ENCODE measurements at regions not wholly inside any gene's neighbourhood (a gene's known extent, or its start where the extent isn't known, plus 50 kb on each side); places are given as distances from the start of the nearest gene placed in this dataset.
A peak's percentile ranks its signal among the peaks of the same experiment; 100 is the strongest.
"Not testable (repeated sequence)": the region's sequence is repeated elsewhere in the genome, so short reads cannot be mapped to it uniquely, and the experiment has no call there.

DNA sequence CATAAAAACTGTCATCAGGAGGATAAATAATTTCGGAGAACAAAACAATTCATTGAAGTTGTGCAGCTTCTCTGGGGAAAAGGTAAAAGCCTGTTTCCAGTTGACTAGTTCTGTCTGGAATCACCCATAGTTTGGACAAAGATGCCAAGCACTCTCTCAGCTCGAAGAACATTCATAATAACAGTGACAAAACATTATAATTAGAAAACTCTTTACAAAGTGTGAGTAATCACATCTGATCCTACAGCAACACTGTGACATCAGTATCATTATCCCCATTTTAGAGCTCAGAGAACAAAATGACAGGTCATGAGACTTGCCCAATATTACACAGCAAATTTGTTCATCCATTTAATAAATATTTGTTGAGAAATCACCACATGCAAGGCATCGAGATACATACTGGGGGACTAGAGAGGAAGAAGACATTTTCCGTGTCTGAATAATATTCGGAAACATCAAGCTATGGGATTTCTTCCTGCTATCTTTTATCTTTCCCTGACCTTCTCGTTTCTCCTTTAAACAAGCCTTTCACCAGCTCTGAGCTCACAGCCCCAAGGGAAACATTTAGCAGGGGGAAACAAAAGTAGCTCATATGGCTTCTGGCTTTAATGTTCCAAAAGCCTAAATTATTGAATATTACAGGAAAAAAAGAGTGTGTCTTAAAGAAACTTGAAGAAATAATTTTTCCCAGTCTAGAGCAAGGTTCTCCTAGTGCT, 123.3 kb upstream of the GHITM start:
- no peak overlapping the region for H3K4me3 ChIP-seq (ENCODE audit: low read depth, low read length)
- TF ChIP-seq, protein P1, sequence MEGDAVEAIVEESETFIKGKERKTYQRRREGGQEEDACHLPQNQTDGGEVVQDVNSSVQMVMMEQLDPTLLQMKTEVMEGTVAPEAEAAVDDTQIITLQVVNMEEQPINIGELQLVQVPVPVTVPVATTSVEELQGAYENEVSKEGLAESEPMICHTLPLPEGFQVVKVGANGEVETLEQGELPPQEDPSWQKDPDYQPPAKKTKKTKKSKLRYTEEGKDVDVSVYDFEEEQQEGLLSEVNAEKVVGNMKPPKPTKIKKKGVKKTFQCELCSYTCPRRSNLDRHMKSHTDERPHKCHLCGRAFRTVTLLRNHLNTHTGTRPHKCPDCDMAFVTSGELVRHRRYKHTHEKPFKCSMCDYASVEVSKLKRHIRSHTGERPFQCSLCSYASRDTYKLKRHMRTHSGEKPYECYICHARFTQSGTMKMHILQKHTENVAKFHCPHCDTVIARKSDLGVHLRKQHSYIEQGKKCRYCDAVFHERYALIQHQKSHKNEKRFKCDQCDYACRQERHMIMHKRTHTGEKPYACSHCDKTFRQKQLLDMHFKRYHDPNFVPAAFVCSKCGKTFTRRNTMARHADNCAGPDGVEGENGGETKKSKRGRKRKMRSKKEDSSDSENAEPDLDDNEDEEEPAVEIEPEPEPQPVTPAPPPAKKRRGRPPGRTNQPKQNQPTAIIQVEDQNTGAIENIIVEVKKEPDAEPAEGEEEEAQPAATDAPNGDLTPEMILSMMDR (IDR thresholded peaks at IDR 0.05; ENCODE audit: insufficient read depth, low read depth, low read length, missing control alignments) = no peak
- DNase-seq (ENCODE audit: low read depth) = no peak

GRCh38 chr10:84018826-84019225, 120.5 kb upstream of the GHITM start:
- H3K4me3 ChIP-seq (ENCODE audit: low read depth, low read length) = no peak overlapping the region
- no peak for DNase-seq (ENCODE audit: low read depth)
- TF ChIP-seq, protein P1 (IDR thresholded peaks at IDR 0.05; ENCODE audit: insufficient read depth, low read depth, low read length, missing control alignments) = no peak

- H3K4me3 ChIP-seq (ENCODE audit: low read depth, low read length); DNase-seq (ENCODE audit: low read depth): not testable (repeated sequence)
Measured at GRCh38 chr10:84019854-84020458, 119.4 kb upstream of the GHITM start.

DNA sequence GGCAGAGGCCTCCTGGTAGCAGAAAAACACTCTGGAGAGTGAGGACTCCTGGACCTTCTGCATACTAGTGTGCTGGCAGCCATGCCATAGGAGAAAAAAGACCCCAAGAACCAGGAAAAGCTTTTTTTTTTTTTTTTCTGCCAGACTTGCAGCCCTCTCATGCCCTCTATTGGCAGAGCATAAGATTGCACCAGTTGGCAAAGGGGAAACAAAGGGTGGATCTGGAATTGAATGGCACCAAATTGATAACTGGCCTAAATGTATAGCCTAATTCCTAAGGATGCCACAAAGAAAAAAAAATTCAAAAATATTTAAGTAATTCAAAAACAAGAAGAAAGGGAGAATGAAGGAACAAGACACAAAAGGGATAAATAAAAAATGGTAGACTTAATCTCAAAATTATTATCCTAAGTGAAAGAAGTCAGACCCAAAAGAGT, 112.5 kb upstream of the GHITM start:
- no peak overlapping the region for H3K4me3 ChIP-seq (ENCODE audit: low read depth, low read length)
- TF ChIP-seq, protein P1 (IDR thresholded peaks at IDR 0.05; ENCODE audit: insufficient read depth, low read depth, low read length, missing control alignments) = peak; percentile 72
- peak; percentile 28 for DNase-seq (ENCODE audit: low read depth)

DNA sequence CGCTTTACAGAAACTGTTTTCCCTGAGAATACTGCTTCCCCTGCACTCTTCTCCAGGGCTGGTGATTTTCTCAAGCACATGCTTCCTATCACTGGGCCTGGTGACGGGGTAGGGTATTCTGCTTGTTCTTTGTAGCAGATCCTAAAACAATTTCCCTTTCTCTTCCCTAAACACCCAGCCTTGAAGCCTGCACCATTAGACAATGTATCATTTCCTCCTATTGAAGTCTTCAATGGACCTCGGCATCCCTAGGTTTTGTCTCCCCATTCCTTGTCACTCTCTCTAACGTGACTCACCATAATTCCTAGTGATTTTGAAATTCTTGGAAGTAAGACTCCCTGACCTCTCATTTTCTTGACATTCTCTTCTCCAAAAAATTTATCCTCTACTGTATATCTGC, 109.5 kb upstream of the GHITM start:
- TF ChIP-seq, protein P1 (IDR thresholded peaks at IDR 0.05; ENCODE audit: insufficient read depth, low read depth, low read length, missing control alignments) = no peak
- no peak for DNase-seq (ENCODE audit: low read depth)
- no peak overlapping the region for H3K4me3 ChIP-seq (ENCODE audit: low read depth, low read length)

- TF ChIP-seq, protein P1 (IDR thresholded peaks at IDR 0.05; ENCODE audit: insufficient read depth, low read depth, low read length, missing control alignments) = no peak
- no peak for DNase-seq (ENCODE audit: low read depth)
- no peak overlapping the region for H3K4me3 ChIP-seq (ENCODE audit: low read depth, low read length)
Measured at GRCh38 chr10:84038035-84038434, 101.3 kb upstream of the GHITM start.

- TF ChIP-seq, protein P1 (IDR thresholded peaks at IDR 0.05; ENCODE audit: insufficient read depth, low read depth, low read length, missing control alignments) = no peak
- no peak overlapping the region for H3K4me3 ChIP-seq (ENCODE audit: low read depth, low read length)
Measured at GRCh38 chr10:84039957-84040356, 99.4 kb upstream of the GHITM start.

More at GRCh38 chr10:84039957-84040356, 99.4 kb upstream of the GHITM start:
- no peak for DNase-seq (ENCODE audit: low read depth)
